Activated CD8-positive, alpha-beta T cell treated with anti-CD3 and anti-CD28 coated beads for 36 hours (primary cell): ENCODE measurements at regions not wholly inside any gene's neighbourhood (a gene's known extent, or its start where the extent isn't known, plus 50 kb on each side); places are given as distances from the start of the nearest gene placed in this dataset.
A peak's percentile ranks its signal among the peaks of the same experiment; 100 is the strongest.

Experiments
- ATAC-seq: fragments of 200-7000 bp; cut with Tn5 transposase; one replicate; pipeline ENCODE4 v1.10.0; 2021; ENCODE audit warnings: mild to moderate bottlenecking, moderate library complexity
- CTCF ChIA-PET: fragments of 350-600 bp; sonication (Branson Sonifier 250); formaldehyde crosslinking; loops from one replicate; lab custom pipeline; 2021; ENCODE audit warnings: antibody characterized with exemption; lab: Charles Lee
- POLR2A ChIA-PET: fragments of 350-600 bp; sonication (Branson Sonifier 250); formaldehyde crosslinking; loops from one replicate; lab custom pipeline; 2021; ENCODE audit warnings: antibody characterized with exemption; lab: Charles Lee
- DNase-seq: peaks from one replicate; pipeline ENCODE4 v3.0.0-alpha.2; 2020
- H3K27ac Mint-ChIP-seq: one replicate; pipeline ENCODE4 v1.8.0; 2021; ENCODE audit warnings: mild to moderate bottlenecking, mixed read lengths
- H3K27me3 Mint-ChIP-seq: one replicate; pipeline ENCODE4 v1.8.0; 2021; ENCODE audit warnings: mixed read lengths
- H3K36me3 Mint-ChIP-seq: one replicate; pipeline ENCODE4 v1.8.0; 2021; ENCODE audit warnings: low read depth, mixed read lengths
- H3K4me1 Mint-ChIP-seq: one replicate; pipeline ENCODE4 v1.8.0; 2021; ENCODE audit warnings: low read depth, mixed read lengths
- H3K4me3 Mint-ChIP-seq: one replicate; pipeline ENCODE4 v1.8.0; 2021; ENCODE audit warnings: mild to moderate bottlenecking, moderate library complexity, mixed read lengths
- H3K9me3 Mint-ChIP-seq: one replicate; pipeline ENCODE4 v1.8.0; 2021; ENCODE audit warnings: mixed read lengths
- CTCF ChIP-seq: fragments of 200-600 bp; IDR thresholded peaks from one replicate; pipeline ENCODE4 v1.8.0; 2022; ENCODE audit warnings: antibody characterized with exemption, mild to moderate bottlenecking
- intact Hi-C: fragments of 100-400 bp; cut with micrococcal nuclease; formaldehyde crosslinking; loops from one replicate; pipeline ENCODE4 v1.10.0; 2022

- H3K4me3 Mint-ChIP-seq: no peak overlapping the region
- peaks cover 6% of the 10 kb centered on the region for H3K27me3 Mint-ChIP-seq
- intact Hi-C loops: no loop called here
- no peak for TF ChIP-seq CTCF
- H3K4me1 Mint-ChIP-seq: peaks cover 4% of the 10 kb centered on the region
- H3K9me3 Mint-ChIP-seq: no peaks in the 10 kb centered on the region
- peak; percentile 24 for DNase-seq
- peak; percentile 37 for ATAC-seq
- CTCF ChIA-PET: interaction anchor here (1.5 to 2.0 kb wide), 2 partner anchors 20 to 706 kb away, joined by 7 to 10 read pairs; no protein-coding TSS in a partner anchor
- no peaks in the 10 kb centered on the region for H3K36me3 Mint-ChIP-seq
- no peak overlapping the region for H3K27ac Mint-ChIP-seq
- POLR2A ChIA-PET: no interaction called here
These were observed 65.0 kb upstream of the SLC2A12 start for GRCh38 chr6:134117409-134117808.

- no peak overlapping the region for H3K27ac Mint-ChIP-seq
- intact Hi-C loops: no loop called here
- no peaks in the 10 kb centered on the region for H3K36me3 Mint-ChIP-seq
- DNase-seq (no peak), ATAC-seq (no peak)
- H3K9me3 Mint-ChIP-seq: no peaks in the 10 kb centered on the region
- no peak overlapping the region for H3K4me3 Mint-ChIP-seq
- H3K4me1 Mint-ChIP-seq: peaks cover 7% of the 10 kb centered on the region
- ChIA-PET CTCF (no interaction called here), POLR2A (no interaction called here)
- H3K27me3 Mint-ChIP-seq: peaks cover 6% of the 10 kb centered on the region
- TF ChIP-seq CTCF: no peak
These were observed 63.3 kb upstream of the SLC2A12 start for GRCh38 chr6:134115715-134116074.

GRCh38 chr6:134114918-134115714 is 62.7 kb upstream of the SLC2A12 start:
- DNase-seq (no peak), ATAC-seq (no peak)
- no peak overlapping the region for H3K4me3 Mint-ChIP-seq
- POLR2A ChIA-PET: no interaction called here
- peaks cover 7% of the 10 kb centered on the region for H3K4me1 Mint-ChIP-seq
- intact Hi-C loops: no loop called here
- H3K27me3 Mint-ChIP-seq: peaks cover 6% of the 10 kb centered on the region
- CTCF ChIA-PET: no interaction called here
- no peaks in the 10 kb centered on the region for H3K36me3 Mint-ChIP-seq
- H3K27ac Mint-ChIP-seq: no peak overlapping the region
- TF ChIP-seq CTCF: no peak
- no peaks in the 10 kb centered on the region for H3K9me3 Mint-ChIP-seq

GRCh38 chr6:134114489-134114888 is 62.1 kb upstream of the SLC2A12 start:
- Mint-ChIP-seq H3K9me3 (no peaks in the 10 kb centered on the region), H3K4me1 (peaks cover 7% of the 10 kb centered on the region), H3K36me3 (no peaks in the 10 kb centered on the region), H3K27me3 (peaks cover 6% of the 10 kb centered on the region), H3K27ac (no peak overlapping the region), H3K4me3 (no peak overlapping the region)
- DNase-seq (no peak), ATAC-seq (no peak)
- POLR2A ChIA-PET: no interaction called here
- no peak for TF ChIP-seq CTCF
- intact Hi-C loops: no loop called here
- CTCF ChIA-PET: interaction anchor here (4.3 kb wide), 1 partner anchor 8 kb away, joined by 61 read pairs; no protein-coding TSS in a partner anchor

- DNase-seq (no peak), ATAC-seq (no peak)
- Mint-ChIP-seq H3K36me3 (no peaks in the 10 kb centered on the region), H3K4me3 (no peak overlapping the region), H3K27me3 (peaks cover 8% of the 10 kb centered on the region), H3K27ac (no peak overlapping the region), H3K9me3 (no peaks in the 10 kb centered on the region), H3K4me1 (peaks cover 4% of the 10 kb centered on the region)
- ChIA-PET POLR2A (no interaction called here), CTCF (interaction anchor here (0.8 to 4.3 kb wide), 27 partner anchors 10 to 829 kb away, joined by 3 to 61 read pairs (median 4); no protein-coding TSS in a partner anchor)
- intact Hi-C loops: no loop called here
- TF ChIP-seq CTCF: no peak
These were observed 59.3 kb upstream of the SLC2A12 start for GRCh38 chr6:134111726-134112125.
